ENCODE measurements at regions not wholly inside any gene's neighbourhood (a gene's known extent, or its start where the extent isn't known, plus 50 kb on each side); places are given as distances from the start of the nearest gene placed in this dataset.

DNA sequence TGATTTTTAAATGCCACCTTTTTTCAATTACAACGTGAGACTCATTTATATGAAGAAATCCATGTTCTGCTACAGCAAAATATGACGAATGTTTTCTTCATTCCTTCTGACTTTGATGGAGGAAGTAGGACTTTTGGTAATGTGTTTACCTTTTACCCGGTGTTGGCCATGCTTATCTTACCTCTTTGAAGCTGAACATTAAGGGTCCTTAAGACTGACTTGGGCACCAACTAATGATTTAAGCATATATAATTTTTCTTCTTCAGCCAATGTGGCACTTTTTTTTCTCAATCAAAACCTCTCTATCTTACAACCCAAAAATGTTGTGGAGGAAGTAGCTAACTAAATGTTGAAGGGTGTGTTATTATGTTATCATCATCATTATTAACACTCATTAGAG lies 337.5 kb downstream of the EPHA7 start:
- TF ChIP-seq TAF1 (IDR thresholded peaks at IDR 0.05; ENCODE audit: borderline replicate concordance, low read depth, low read length) (no peak), POLR2AphosphoS5 (IDR thresholded peaks at IDR 0.05; ENCODE audit: low read depth, low read length) (no peak), POLR2A (IDR thresholded peaks at IDR 0.05; ENCODE audit: low read depth, low read length) (no peak)
